HG03108 (cell line): ENCODE measurements at regions not wholly inside any gene's neighbourhood (a gene's known extent, or its start where the extent isn't known, plus 50 kb on each side); places are given as distances from the start of the nearest gene placed in this dataset.
"Not testable (repeated sequence)": the region's sequence is repeated elsewhere in the genome, so short reads cannot be mapped to it uniquely, and the experiment has no call there.

Experiments
- ATAC-seq: cut with Tn5 transposase; IDR thresholded peaks from one replicate; pipeline ENCODE4 v1.9.1; 2021; ENCODE audit warnings: moderate library complexity; ENCODE audit not compliant: unreplicated experiment

GRCh38 chr6:105884426-105884825 is 201.7 kb upstream of the PRDM1 start:
- ATAC-seq = no peak

DNA sequence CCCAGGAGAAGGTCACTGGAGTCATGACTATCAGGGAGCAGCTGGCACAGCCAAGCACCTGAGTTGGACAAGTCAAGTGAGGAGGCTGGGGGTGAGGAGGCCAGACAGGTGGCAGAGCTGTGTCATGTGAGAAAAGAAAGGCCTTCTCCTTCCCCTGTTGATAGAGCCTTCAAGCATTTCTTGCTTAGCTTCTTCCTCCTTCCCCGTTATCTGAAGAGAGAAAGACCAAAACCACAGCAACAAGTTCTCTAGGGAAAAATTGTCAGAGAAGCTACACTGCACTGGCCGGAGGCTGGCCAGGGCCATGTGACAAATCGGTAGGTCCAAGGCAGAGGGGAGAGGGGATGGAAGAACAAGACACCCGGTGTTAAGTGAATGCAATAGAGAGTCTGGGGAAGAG is 202.1 kb upstream of the PRDM1 start:
- no peak for ATAC-seq

- no peak for ATAC-seq
These were observed 203.3 kb upstream of the PRDM1 start for GRCh38 chr6:105882828-105883227.

DNA sequence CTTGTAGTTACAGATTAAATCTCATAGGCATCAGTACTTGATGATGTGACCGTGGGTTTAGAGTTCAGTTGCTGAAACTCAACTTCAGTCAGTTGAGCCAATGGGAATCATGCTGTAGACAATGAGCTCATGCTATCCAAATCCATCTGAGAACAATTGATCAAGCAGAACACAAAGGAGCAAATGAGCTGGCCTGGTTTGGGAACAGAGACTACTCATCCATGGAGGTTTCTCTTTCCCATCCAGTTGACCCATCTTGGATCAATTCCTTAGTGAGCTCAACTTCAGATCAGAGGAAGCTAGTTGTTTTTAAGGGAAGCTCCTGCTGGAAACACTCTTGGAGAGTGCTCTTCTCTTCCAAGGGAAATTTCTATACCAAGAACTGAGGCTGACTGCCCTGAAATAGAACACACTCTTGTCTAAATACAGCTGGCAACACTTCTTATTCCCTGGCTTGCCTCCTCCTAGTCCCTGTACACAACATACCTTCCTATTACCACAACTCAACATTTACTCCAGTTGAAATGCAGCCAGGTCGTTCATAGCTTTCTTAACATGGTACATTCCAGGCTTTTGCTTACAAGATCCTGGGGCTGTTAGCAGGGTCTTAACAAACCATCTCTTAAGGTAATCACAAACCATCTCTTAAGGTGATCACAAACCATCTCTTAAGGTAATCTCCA is 203.9 kb upstream of the PRDM1 start:
- ATAC-seq = no peak

DNA sequence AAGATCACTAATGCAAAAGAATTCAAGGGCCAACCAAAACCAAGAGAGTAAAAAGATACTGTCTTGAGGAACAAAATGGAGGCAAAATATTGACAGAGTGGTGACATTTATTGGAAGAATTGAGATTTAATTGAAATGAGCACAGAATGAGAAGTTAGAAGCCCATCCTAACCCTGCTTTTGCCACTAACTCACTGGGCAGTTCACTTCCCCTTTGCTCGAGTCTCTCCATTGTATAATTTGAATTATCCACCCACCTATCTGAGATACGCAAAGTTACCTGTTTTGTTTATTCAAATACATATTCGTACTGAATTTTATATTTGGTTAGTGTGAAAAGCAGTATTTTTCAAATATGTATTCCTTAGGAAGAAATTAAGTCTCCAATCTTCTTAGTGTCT is 204.5 kb upstream of the PRDM1 start:
- ATAC-seq = no peak

DNA sequence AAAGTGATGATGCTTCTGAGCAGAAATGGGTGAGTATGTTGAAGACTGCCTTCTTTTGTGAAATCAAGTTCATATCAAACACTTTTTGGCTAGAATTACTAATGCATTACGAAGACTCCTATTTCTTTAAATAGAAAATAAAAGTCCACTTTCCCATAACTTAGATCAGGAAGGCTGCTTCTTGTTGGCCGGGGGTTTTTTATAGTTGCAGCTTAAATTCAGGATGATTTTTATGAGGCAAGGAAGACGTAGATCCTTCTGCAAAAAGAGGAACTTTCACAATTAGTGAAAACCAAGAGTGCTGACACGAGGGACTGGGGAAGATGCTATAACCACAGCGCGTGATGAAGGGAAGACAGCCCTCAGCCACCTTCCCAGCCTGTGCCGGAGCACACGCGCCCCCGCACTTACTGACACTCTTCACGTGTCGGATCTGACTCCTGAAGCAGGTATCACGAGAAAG is 206.1 kb upstream of the PRDM1 start:
- peak; percentile 68 for ATAC-seq

GRCh38 chr6:105879146-105879545 is 207.0 kb upstream of the PRDM1 start:
- no peak for ATAC-seq

DNA sequence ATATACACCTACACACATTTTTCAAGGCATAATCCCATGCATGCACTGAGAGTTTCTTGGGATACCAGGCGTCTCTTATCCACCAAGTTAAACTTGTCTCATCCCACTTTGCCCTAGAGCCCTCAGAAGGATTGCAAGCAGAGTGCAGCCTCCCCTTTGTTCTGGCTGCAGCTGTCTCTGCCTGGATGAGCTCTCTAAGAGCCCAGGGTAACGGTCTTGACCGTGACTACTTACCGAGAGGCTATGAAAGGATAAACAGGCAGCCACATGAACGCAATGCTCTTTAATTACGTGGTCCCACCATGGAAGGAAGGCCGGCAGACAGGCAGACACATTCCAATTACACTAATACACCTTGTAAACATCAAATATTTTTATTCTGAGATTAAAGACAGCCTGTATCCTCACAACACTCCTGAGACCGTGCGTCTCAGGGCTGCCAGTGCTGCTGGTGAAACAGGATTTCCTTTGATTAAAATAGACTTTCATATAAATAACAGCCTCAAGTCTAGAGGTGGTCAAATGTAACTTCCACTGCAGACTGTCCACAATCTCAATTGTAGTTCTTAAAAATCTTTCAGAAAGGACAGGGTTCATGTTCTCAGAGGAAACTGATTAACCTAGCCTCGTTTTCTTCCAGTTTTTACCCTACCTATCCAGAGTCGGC is 210.0 kb upstream of the PRDM1 start:
- no peak for ATAC-seq

GRCh38 chr6:105874835-105875626 is 211.1 kb upstream of the PRDM1 start:
- no peak for ATAC-seq

DNA sequence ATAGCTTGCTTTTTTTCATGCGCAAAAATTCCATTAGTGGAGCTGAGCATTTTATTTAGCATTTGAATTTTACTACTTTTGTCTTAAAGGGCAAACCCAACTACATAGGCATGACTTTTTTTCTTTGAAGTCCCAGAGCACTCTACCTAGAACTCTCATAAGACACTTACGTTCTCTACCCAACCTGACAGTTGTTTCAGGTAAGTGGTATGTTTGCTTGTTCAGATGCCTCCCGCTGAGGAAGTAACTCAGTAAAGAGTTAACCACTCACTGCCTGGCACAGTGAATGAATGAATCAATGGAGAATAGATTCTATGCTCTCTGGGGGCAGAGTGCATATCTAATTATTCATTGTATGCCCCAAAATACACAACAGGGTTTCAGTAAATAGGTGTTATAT is 212.3 kb upstream of the PRDM1 start:
- no peak for ATAC-seq

DNA sequence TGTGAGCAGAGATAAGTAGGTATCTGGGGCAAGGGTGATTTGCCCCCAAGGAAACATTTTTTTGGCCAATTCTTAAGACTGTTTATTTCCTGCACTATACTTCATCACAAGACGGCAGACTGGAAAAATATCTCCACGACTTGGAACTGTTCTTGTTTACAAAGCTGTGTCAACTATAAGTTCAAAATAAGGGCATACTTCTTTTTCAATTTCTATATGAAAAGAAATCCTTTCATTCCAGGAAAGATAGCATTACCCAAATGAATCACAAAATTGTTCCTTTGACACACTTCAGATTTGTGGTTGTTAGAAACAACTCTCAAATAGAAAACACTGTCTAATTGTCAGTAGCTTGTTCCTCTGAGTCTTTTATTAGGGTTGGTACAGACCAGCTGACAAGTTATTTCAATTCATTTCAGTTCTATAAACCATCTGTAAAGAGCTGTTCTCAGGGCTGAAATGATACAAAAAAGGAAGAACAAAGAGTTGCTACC is 212.9 kb upstream of the PRDM1 start:
- no peak for ATAC-seq

GRCh38 chr6:105872249-105872648 is 213.9 kb upstream of the PRDM1 start:
- ATAC-seq = no peak

- ATAC-seq = no peak
These were observed 214.6 kb upstream of the PRDM1 start for GRCh38 chr6:105871542-105871941.

GRCh38 chr6:105869835-105870440 is 216.2 kb upstream of the PRDM1 start:
- ATAC-seq = no peak

- ATAC-seq = no peak
These were observed 217.2 kb upstream of the PRDM1 start for GRCh38 chr6:105868823-105869460.

GRCh38 chr6:105867821-105868220 is 218.3 kb upstream of the PRDM1 start:
- ATAC-seq = no peak

- ATAC-seq = no peak
These were observed 218.9 kb upstream of the PRDM1 start for GRCh38 chr6:105867277-105867676.

DNA sequence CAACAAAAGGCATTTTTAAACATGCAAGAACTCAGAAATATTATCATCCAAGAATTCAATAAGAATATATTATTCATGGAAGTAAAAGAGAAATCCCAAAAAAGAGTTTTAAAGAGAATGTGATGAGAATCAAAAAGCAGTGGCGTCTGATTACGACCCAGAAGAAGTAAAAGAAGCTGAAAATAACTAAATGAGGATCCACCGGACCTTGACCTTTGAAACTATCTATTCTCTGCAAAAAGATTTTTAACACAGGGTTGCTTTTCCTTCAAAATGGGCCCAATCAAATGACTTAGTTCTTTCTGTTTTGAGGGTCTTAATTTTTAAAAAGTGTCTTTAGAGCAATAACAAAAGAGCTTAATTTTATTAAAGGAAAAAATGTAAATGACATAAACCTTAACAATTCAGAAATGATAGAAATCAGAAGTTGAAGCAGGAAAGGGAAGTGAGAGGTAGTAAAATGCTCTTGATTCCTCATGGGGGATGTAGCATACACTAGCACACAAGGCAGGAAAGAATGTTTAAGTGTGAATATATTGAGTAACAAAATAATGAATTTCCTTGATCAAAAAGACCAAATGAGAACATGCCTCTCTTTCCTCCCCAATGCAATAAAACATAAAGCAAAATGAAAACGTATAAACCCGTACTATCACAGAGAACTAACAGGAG is 223.1 kb upstream of the PRDM1 start:
- peak; percentile 52 for ATAC-seq

- ATAC-seq = not testable (repeated sequence)
These were observed 225.2 kb upstream of the PRDM1 start for GRCh38 chr6:105860927-105861326.

DNA sequence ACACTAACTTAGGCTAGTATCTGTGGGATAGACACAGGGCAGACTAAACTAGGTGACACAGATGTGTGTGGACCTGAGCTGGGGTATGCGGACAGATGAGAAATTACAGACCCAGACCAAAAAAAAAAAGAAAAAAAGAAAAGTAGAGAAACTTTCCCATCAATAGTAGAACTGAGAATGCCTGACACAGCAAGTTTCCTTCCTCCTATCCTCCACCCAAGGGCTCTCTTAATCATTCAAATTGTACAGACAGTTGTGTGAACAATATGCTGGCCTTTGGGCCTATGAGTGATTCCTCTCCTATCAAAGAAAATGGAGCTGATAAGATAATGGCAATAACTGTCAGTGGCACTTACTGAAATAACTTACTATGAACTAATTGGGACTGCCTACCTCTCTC is 226.7 kb upstream of the PRDM1 start:
- ATAC-seq = no peak
